Gastroesophageal sphincter (tissue), 4 donors: ENCODE measurements at regions not wholly inside any gene's neighbourhood (a gene's known extent, or its start where the extent isn't known, plus 50 kb on each side); places are given as distances from the start of the nearest gene placed in this dataset.

Source experiments
- ATAC-seq: fragments of 150-250 bp; one replicate; pipeline ENCODE4 v1.9.1; 2016; ENCODE audit warnings: mild to moderate bottlenecking, moderate library complexity
- H3K27ac ChIP-seq, 4 donors: fragments of 200-600 bp; sonication (generic) in 3 of 4; 1 replicate in 3 of 4; 2 replicates in 1 of 4; pipeline ENCODE4 v1.5.1; 2016 to 2019
- H3K27me3 ChIP-seq: fragments of 200-600 bp; sonication (generic); one replicate; pipeline ENCODE4 v1.5.1; 2019
- H3K36me3 ChIP-seq, 2 donors: fragments of 200-600 bp; sonication (generic); one replicate each; pipeline ENCODE4 v1.5.1; 2019; ENCODE audit warnings: control low read depth in 1 of 2
- H3K4me1 ChIP-seq, 3 donors: fragments of 200-600 bp; sonication (generic); 1 replicate in 2 of 3; 2 replicates in 1 of 3; pipeline ENCODE4 v1.5.1; 2016 to 2019; ENCODE audit warnings: control low read depth in 2 of 3
- H3K4me3 ChIP-seq, 2 donors: fragments of 200-600 bp; sonication (generic); one replicate each; pipeline ENCODE4 v1.5.1; 2019; ENCODE audit warnings: mild to moderate bottlenecking in 1 of 2, moderate library complexity in 1 of 2
- H3K9me3 ChIP-seq, 3 donors: fragments of 200-600 bp; sonication (generic); one replicate each; pipeline ENCODE4 v1.5.1; 2017 to 2019; ENCODE audit warnings: control low read depth in 2 of 3
- EP300 ChIP-seq: sonication (generic); formaldehyde crosslinking; IDR thresholded peaks from one replicate; pipeline ENCODE4 v1.6.1; 2017; ENCODE audit warnings: antibody characterized with exemption, mild to moderate bottlenecking
- POLR2A ChIP-seq, 2 donors: fragments of 450-650 bp; IDR thresholded peaks; one replicate each; pipeline ENCODE4 v1.6.1; 2017; ENCODE audit warnings: antibody characterized with exemption in 2 of 2, mild to moderate bottlenecking in 2 of 2, moderate library complexity in 1 of 2
- POLR2AphosphoS5 ChIP-seq: sonication (generic); formaldehyde crosslinking; IDR thresholded peaks from one replicate; pipeline ENCODE4 v1.6.1; 2017; ENCODE audit warnings: antibody characterized with exemption
- WGBS, 2 donors: methylation state at CpG; one replicate each; pipeline ENCODE4 v1.1.5; 2018; ENCODE audit warnings: low coverage in 1 of 2; 5-methylcytosine and 5-hydroxymethylcytosine counted together
- TF ChIP-seq, protein P1 (sequence below), 4 experiments: fragments of 200-600 bp in 2 of 4; fragments of 450-650 bp in 2 of 4; sonication (generic) in 1 of 4; IDR thresholded peaks; one replicate each; pipeline ENCODE4 v1.5.1; 2017 to 2019; ENCODE audit warnings: antibody characterized with exemption in 4 of 4, mild to moderate bottlenecking in 2 of 4, moderate library complexity in 2 of 4

GRCh38 chr14:85915711-85916110, 385.8 kb downstream of the FLRT2 start:
- 75 to 90% methylated on average over 2 of the region's 2 CpGs for WGBS, 2 donors
- H3K36me3 ChIP-seq = no peaks in the 10 kb centered on the region

DNA sequence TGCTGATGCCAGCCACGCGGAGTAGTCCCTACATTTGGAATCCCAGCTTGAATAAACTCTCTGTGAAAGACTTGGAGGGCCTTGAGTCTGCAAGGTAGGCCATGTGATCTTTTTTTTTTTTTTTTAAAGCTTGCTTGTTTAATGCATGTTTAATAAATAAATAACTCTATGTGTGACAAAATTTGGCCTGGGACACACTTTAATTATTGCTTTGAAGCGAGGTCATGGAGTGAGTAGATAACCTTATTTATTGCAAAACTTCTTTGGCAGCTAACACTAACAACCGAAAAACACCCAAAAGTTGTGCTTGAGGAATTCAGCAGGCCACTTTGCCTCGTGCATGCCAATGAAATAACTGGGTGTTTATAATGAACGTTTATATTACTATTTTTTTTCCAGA, 382.2 kb downstream of the FLRT2 start:
- no peak for ATAC-seq
- no peak overlapping the region for H3K4me3 ChIP-seq
- H3K27me3 ChIP-seq = peaks cover 7% of the 10 kb centered on the region
- TF ChIP-seq, protein P1, sequence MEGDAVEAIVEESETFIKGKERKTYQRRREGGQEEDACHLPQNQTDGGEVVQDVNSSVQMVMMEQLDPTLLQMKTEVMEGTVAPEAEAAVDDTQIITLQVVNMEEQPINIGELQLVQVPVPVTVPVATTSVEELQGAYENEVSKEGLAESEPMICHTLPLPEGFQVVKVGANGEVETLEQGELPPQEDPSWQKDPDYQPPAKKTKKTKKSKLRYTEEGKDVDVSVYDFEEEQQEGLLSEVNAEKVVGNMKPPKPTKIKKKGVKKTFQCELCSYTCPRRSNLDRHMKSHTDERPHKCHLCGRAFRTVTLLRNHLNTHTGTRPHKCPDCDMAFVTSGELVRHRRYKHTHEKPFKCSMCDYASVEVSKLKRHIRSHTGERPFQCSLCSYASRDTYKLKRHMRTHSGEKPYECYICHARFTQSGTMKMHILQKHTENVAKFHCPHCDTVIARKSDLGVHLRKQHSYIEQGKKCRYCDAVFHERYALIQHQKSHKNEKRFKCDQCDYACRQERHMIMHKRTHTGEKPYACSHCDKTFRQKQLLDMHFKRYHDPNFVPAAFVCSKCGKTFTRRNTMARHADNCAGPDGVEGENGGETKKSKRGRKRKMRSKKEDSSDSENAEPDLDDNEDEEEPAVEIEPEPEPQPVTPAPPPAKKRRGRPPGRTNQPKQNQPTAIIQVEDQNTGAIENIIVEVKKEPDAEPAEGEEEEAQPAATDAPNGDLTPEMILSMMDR (IDR thresholded peaks at IDR 0.05) = no peak
- TF ChIP-seq EP300 (no peak), POLR2AphosphoS5 (no peak)
- H3K9me3 ChIP-seq = no peaks in the 10 kb centered on the region
- H3K27ac ChIP-seq = no peak overlapping the region
- 77 to 82% methylated on average over 4 to 6 of the region's 6 CpGs for WGBS, 2 donors
- no peaks in the 10 kb centered on the region for H3K4me1 ChIP-seq
- no peaks in the 10 kb centered on the region for H3K36me3 ChIP-seq

More at GRCh38 chr14:85915711-85916110, 385.8 kb downstream of the FLRT2 start:
- Histone ChIP-seq H3K9me3 (no peaks in the 10 kb centered on the region), H3K27me3 (no peaks in the 10 kb centered on the region), H3K4me3 (no peak overlapping the region), H3K4me1 (no peaks in the 10 kb centered on the region), H3K27ac (no peak overlapping the region)
- no peak for ATAC-seq
- no peak for TF ChIP-seq POLR2A (IDR thresholded peaks at IDR 0.05)
- TF ChIP-seq, protein P1 (IDR thresholded peaks at IDR 0.05) = no peak
- TF ChIP-seq POLR2AphosphoS5 = no peak
- no peak for TF ChIP-seq EP300

DNA sequence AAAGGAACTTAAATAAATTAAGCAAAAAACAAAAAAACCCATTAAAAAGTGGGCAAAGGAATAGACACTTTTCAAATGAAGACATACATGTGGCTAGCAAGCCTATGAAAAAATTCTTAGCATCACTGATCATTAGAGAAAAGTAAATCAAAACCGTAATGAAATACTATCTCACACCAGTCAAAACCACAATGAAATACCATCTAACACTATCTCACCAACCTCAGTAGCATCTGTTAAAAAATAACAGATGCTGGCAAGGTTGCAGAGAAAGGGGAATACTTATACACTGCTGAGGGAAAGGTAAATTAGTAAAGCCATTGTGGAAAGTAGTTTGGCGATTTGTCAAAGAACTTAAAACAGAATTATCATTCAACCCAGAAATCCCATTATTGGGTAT, 381.1 kb downstream of the FLRT2 start:
- Histone ChIP-seq H3K4me3 (no peak overlapping the region), H3K4me1 (no peaks in the 10 kb centered on the region), H3K27ac (no peak overlapping the region), H3K27me3 (peaks cover 7% of the 10 kb centered on the region), H3K9me3 (no peaks in the 10 kb centered on the region), H3K36me3 (no peaks in the 10 kb centered on the region)
- ATAC-seq = no peak
- TF ChIP-seq, protein P1 (IDR thresholded peaks at IDR 0.05) = no peak
- TF ChIP-seq POLR2A (IDR thresholded peaks at IDR 0.05) = no peak
- no peak for TF ChIP-seq EP300
- no peak for TF ChIP-seq POLR2AphosphoS5
- 81 to 97% methylated on average over 2 of the region's 2 CpGs for WGBS, 2 donors

DNA sequence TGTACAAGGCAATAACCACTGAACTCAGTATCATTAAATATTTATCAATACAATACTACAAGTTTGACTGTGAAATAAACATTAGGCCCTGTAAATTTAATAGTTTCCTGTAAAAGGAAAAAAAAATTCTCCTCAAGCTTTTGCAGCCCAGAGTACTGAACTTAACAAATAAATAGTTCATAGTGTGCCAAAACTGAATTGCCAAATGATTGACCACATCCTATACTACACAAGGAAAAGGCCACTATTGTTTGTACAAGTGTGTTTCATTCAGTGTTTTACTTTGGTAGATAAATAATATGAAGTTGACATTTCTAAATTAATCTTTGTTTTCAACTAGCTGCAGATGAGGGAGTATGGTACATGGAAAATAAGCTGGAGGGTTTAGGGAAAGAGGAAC, 379.6 kb downstream of the FLRT2 start:
- ATAC-seq = no peak
- H3K9me3 ChIP-seq = no peaks in the 10 kb centered on the region
- no peaks in the 10 kb centered on the region for H3K4me1 ChIP-seq
- no peak overlapping the region for H3K4me3 ChIP-seq
- H3K36me3 ChIP-seq = no peaks in the 10 kb centered on the region
- H3K27me3 ChIP-seq = peaks cover 7% of the 10 kb centered on the region
- no peak overlapping the region for H3K27ac ChIP-seq
- TF ChIP-seq, protein P1 (IDR thresholded peaks at IDR 0.05) = no peak
- TF ChIP-seq EP300 = no peak
- TF ChIP-seq POLR2A (IDR thresholded peaks at IDR 0.05) = no peak
- TF ChIP-seq POLR2AphosphoS5 = no peak

DNA sequence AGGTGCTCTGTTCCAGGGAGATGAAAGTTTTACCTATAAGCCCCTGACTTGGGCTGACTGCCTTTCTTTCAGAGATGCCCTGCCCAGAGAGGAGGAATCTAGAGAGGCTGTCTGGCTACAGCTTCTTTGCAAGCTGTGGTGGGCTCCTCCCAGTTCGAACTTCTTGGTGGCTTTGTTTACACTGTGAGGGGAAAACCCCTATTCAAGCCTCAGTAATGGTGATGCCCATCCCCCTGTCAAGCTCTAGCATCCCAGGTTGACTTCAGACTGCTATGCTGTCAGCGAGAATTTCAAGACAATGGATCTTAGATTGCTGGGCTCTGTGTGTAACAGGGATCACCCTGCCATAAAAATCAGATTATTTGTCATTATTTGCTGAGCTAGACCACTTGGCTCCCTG, 377.6 kb downstream of the FLRT2 start:
- WGBS, 2 donors = 40 to 67% methylated on average over 1 of the region's 2 CpGs
- no peak overlapping the region for H3K4me3 ChIP-seq
- TF ChIP-seq EP300 (no peak), POLR2A (IDR thresholded peaks at IDR 0.05) (no peak), POLR2AphosphoS5 (no peak)
- TF ChIP-seq, protein P1 (IDR thresholded peaks at IDR 0.05) = no peak
- ATAC-seq = no peak
- no peaks in the 10 kb centered on the region for H3K36me3 ChIP-seq
- H3K4me1 ChIP-seq = no peaks in the 10 kb centered on the region
- peaks cover 7% of the 10 kb centered on the region for H3K27me3 ChIP-seq
- no peak overlapping the region for H3K27ac ChIP-seq
- no peaks in the 10 kb centered on the region for H3K9me3 ChIP-seq
